ENCODE measurements at regions not wholly inside any gene's neighbourhood (a gene's known extent, or its start where the extent isn't known, plus 50 kb on each side); places are given as distances from the start of the nearest gene placed in this dataset.

GRCh38 chr13:107023335-107023734 lies 455.4 kb upstream of the ARGLU1 start:
- Histone ChIP-seq H3K4me3 (ENCODE audit: low read depth, low read length) (no peak overlapping the region), H3K9me3 (ENCODE audit: control insufficient read depth, insufficient read depth, low read depth, low read length) (no peaks in the 10 kb centered on the region), H3K4me1 (ENCODE audit: control insufficient read depth, insufficient read depth, low read length) (no peaks in the 10 kb centered on the region), H3K27ac (ENCODE audit: extremely low read depth, low read depth, low read length) (no peak overlapping the region), H3K36me3 (ENCODE audit: control insufficient read depth in 2 of 2, insufficient read depth in 1 of 2, low read length in 2 of 2) (no peaks in the 10 kb centered on the region)
- no peak for TF ChIP-seq ZNF174 (tag by site-specific recombination; IDR thresholded peaks at IDR 0.05)
- no peak for TF ChIP-seq GLIS2 (tag by site-specific recombination; IDR thresholded peaks at IDR 0.05)
- TF ChIP-seq WT1 (tag by site-specific recombination; IDR thresholded peaks at IDR 0.05): no peak
- TF ChIP-seq ZNF843 (tag by site-specific recombination; IDR thresholded peaks at IDR 0.05): no peak
- no peak for TF ChIP-seq SP7 (tag by site-specific recombination; IDR thresholded peaks at IDR 0.05)
- no peak for TF ChIP-seq KLF8 (tag by site-specific recombination; IDR thresholded peaks at IDR 0.05)
- TF ChIP-seq BCL6B (tag by site-specific recombination; IDR thresholded peaks at IDR 0.05): no peak
- TF ChIP-seq ZNF10 (tag by site-specific recombination; IDR thresholded peaks at IDR 0.05): no peak
- no peak for TF ChIP-seq ZBTB1 (tag by site-specific recombination; IDR thresholded peaks at IDR 0.05)
- no peak for TF ChIP-seq BCL11B (tag by site-specific recombination; IDR thresholded peaks at IDR 0.05; ENCODE audit: low read depth)
- TF ChIP-seq SCRT1 (tag by site-specific recombination; IDR thresholded peaks at IDR 0.05; ENCODE audit: borderline replicate concordance): no peak
- no peak for TF ChIP-seq ZNF529 (tag by site-specific recombination; IDR thresholded peaks at IDR 0.05; ENCODE audit: insufficient replicate concordance)
- TF ChIP-seq ZNF600 (tag by site-specific recombination; IDR thresholded peaks at IDR 0.05): no peak
- TF ChIP-seq ZNF585B (tag by site-specific recombination; IDR thresholded peaks at IDR 0.05): no peak
- TF ChIP-seq ZNF48 (tag by site-specific recombination; IDR thresholded peaks at IDR 0.05): no peak
- TF ChIP-seq ZSCAN5A (tag by site-specific recombination; IDR thresholded peaks at IDR 0.05): no peak
- TF ChIP-seq ZNF202 (tag by site-specific recombination; IDR thresholded peaks at IDR 0.05; ENCODE audit: borderline replicate concordance): no peak
- TF ChIP-seq ZNF274 (IDR thresholded peaks at IDR 0.05; ENCODE audit: low read length): no peak
- TF ChIP-seq ZNF274 (tag by site-specific recombination; IDR thresholded peaks at IDR 0.05; ENCODE audit: borderline replicate concordance): no peak
- TF ChIP-seq ZBTB17 (tag by site-specific recombination; IDR thresholded peaks at IDR 0.05): no peak
- ChIA-PET CTCF (no interaction called here), POLR2A (no interaction called here)

GRCh38 chr13:107020393-107020792 lies 452.5 kb upstream of the ARGLU1 start:
- H3K9me3 ChIP-seq (ENCODE audit: control insufficient read depth, insufficient read depth, low read depth, low read length): no peaks in the 10 kb centered on the region
- H3K36me3 ChIP-seq (ENCODE audit: control insufficient read depth in 2 of 2, insufficient read depth in 1 of 2, low read length in 2 of 2): no peaks in the 10 kb centered on the region
- no peak overlapping the region for H3K4me3 ChIP-seq (ENCODE audit: low read depth, low read length)
- ChIA-PET CTCF (no interaction called here), POLR2A (no interaction called here)
- H3K27ac ChIP-seq (ENCODE audit: extremely low read depth, low read depth, low read length): no peak overlapping the region
- TF ChIP-seq ZNF639 (tag by site-specific recombination; IDR thresholded peaks at IDR 0.05) (no peak), ZNF10 (tag by site-specific recombination; IDR thresholded peaks at IDR 0.05) (no peak)
- no peaks in the 10 kb centered on the region for H3K4me1 ChIP-seq (ENCODE audit: control insufficient read depth, insufficient read depth, low read length)

- no peaks in the 10 kb centered on the region for H3K36me3 ChIP-seq (ENCODE audit: control insufficient read depth in 2 of 2, insufficient read depth in 1 of 2, low read length in 2 of 2)
- TF ChIP-seq ZNF488 (tag by site-specific recombination; IDR thresholded peaks at IDR 0.05): no peak
- no peak for TF ChIP-seq ZFP69B (tag by site-specific recombination; IDR thresholded peaks at IDR 0.05)
- no peak for TF ChIP-seq ZNF416 (tag by site-specific recombination; IDR thresholded peaks at IDR 0.05)
- TF ChIP-seq ZNF707 (tag by site-specific recombination; IDR thresholded peaks at IDR 0.05): no peak
- no peak overlapping the region for H3K27ac ChIP-seq (ENCODE audit: extremely low read depth, low read depth, low read length)
- ChIA-PET CTCF (no interaction called here), POLR2A (no interaction called here)
- H3K4me3 ChIP-seq (ENCODE audit: low read depth, low read length): no peak overlapping the region
- H3K4me1 ChIP-seq (ENCODE audit: control insufficient read depth, insufficient read depth, low read length): no peaks in the 10 kb centered on the region
- no peaks in the 10 kb centered on the region for H3K9me3 ChIP-seq (ENCODE audit: control insufficient read depth, insufficient read depth, low read depth, low read length)
Measured at GRCh38 chr13:107018285-107018684, 450.3 kb upstream of the ARGLU1 start.
